K562 (cell line): ENCODE measurements at regions not wholly inside any gene's neighbourhood (a gene's known extent, or its start where the extent isn't known, plus 50 kb on each side); places are given as distances from the start of the nearest gene placed in this dataset.

Experiments
- ATAC-seq: fragments of 200-7000 bp; cut with Tn5 transposase; 3 replicates; pipeline ENCODE4 v1.9.1; 2020; ENCODE audit warnings: moderate library complexity
- BruUV-seq: library from RNA; stranded (reverse); fragments of 400-500 nt; replicated peaks from 2 replicates; lab custom pipeline; 2021; lab: Mats Ljungman, UMichigan
- CTCF ChIA-PET: fragments of 300-600 bp; formaldehyde crosslinking; extraction: SDS; loops from one replicate; lab custom pipeline; 2021; ENCODE audit warnings: low intra/inter-chr PET ratio; lab: Yijun Ruan, JAX
- POLR2A ChIA-PET: fragments of 300-600, 350-650 bp; sonication (Branson Sonifier 250); formaldehyde crosslinking; extraction: SDS; loops from one replicate; lab custom pipeline; 2021; ENCODE audit warnings: antibody characterized with exemption, inconsistent platforms; lab: Yijun Ruan, JAX
- DNase-seq, 4 experiments: peaks; one replicate each; pipeline versions ENCODE4 v3.0.0 to v3.0.0-alpha.2; 2011 to 2018; ENCODE audit warnings: low spot score in 3 of 4, mixed read lengths in 3 of 4; ENCODE audit errors: extremely low read depth in 1 of 4
- FAIRE-seq: peaks from 2 replicates; lab custom pipeline; 2011; peaks lifted over from hg19 to GRCh38; lab: Jason Lieb, UNC
- H2AFZ ChIP-seq: 2 replicates; pipeline ENCODE4 v1.6.0; 2011; ENCODE audit warnings: low read depth, low read length, control low read depth, inconsistent platforms
- H3K27ac ChIP-seq: fragments of 200-600 bp; 3 replicates; pipeline ENCODE4 v1.8.0; 2011; ENCODE audit warnings: low read depth, mild to moderate bottlenecking, control low read depth, inconsistent platforms, low read length, moderate library complexity, mixed read lengths; ENCODE audit errors: extremely low read depth
- H3K27me3 ChIP-seq, 2 experiments: fragments of 300-600 bp in 1 of 2; 2 replicates in 1 of 2; 3 replicates in 1 of 2; pipeline versions ENCODE4 v1.6.0 to v1.8.0; 2011; ENCODE audit warnings: inconsistent platforms in 2 of 2, low read length in 2 of 2, mild to moderate bottlenecking in 1 of 2, mixed read lengths in 1 of 2, moderate library complexity in 1 of 2; ENCODE audit not compliant: control insufficient read depth in 2 of 2, insufficient read depth in 2 of 2
- H3K36me3 ChIP-seq: fragments of 300-600 bp; 3 replicates; pipeline ENCODE4 v1.8.0; 2011; ENCODE audit warnings: mild to moderate bottlenecking, low read length, inconsistent platforms; ENCODE audit not compliant: control insufficient read depth, insufficient read depth
- H3K4me1 ChIP-seq, 2 experiments: fragments of 200-600 bp in 1 of 2; replicated peaks in 1 of 2; 2 replicates in 1 of 2; 3 replicates in 1 of 2; pipeline versions ENCODE4 v1.5.1 to v1.8.0; 2011; ENCODE audit warnings: inconsistent platforms in 2 of 2, low read length in 2 of 2, mild to moderate bottlenecking in 1 of 2, mixed read lengths in 1 of 2, moderate library complexity in 1 of 2; ENCODE audit not compliant: control insufficient read depth in 2 of 2, insufficient read depth in 2 of 2
- H3K4me2 ChIP-seq: 2 replicates; pipeline ENCODE4 v1.6.1; 2011; ENCODE audit warnings: low read length, control low read depth, inconsistent platforms, mixed read lengths; ENCODE audit not compliant: insufficient read depth
- H3K4me3 ChIP-seq: fragments of 200-600 bp; sonication (generic), shearing (Covaris generic); 2 replicates; pipeline ENCODE4 v1.5.1; 2016; ENCODE audit warnings: control low read depth, inconsistent platforms
- H3K79me2 ChIP-seq: fragments of 200-600 bp; 3 replicates; pipeline ENCODE4 v1.8.0; 2011; ENCODE audit warnings: low read length, inconsistent platforms; ENCODE audit not compliant: control insufficient read depth, insufficient read depth
- H3K9ac ChIP-seq, 2 experiments: 2 replicates each; pipeline versions ENCODE4 v1.6.0 to v1.6.1; 2011; ENCODE audit warnings: low read depth in 2 of 2, low read length in 2 of 2, control low read depth in 1 of 2, inconsistent platforms in 1 of 2, mild to moderate bottlenecking in 1 of 2, mixed read lengths in 1 of 2; ENCODE audit not compliant: insufficient read depth in 1 of 2
- H3K9me1 ChIP-seq: one replicate; pipeline ENCODE4 v1.6.0; 2011; ENCODE audit warnings: inconsistent platforms, mild to moderate bottlenecking, low read length, moderate library complexity; ENCODE audit not compliant: control insufficient read depth, insufficient read depth
- H3K9me3 ChIP-seq: replicated peaks from 2 replicates; pipeline ENCODE4 v1.5.1; 2011; ENCODE audit warnings: low read depth, low read length, inconsistent platforms; ENCODE audit not compliant: control insufficient read depth, insufficient read depth
- H4K20me1 ChIP-seq: replicated peaks from 2 replicates; pipeline ENCODE4 v1.6.1; 2011; ENCODE audit warnings: low read length, inconsistent platforms, mixed read lengths; ENCODE audit not compliant: control insufficient read depth, insufficient read depth
- FOXP1 ChIP-seq: sonication (generic); formaldehyde crosslinking; IDR thresholded peaks from 2 replicates; pipeline ENCODE4 v1.8.0; 2022; ENCODE audit warnings: mild to moderate bottlenecking, missing genetic modification reagents
- GABPB1 ChIP-seq: sonication (generic); formaldehyde crosslinking; IDR thresholded peaks from 2 replicates; pipeline ENCODE4 v1.8.0; 2022; ENCODE audit warnings: mild to moderate bottlenecking, missing genetic modification reagents
- HNRNPUL1 ChIP-seq: fragments of 200-400 bp; formaldehyde crosslinking; IDR thresholded peaks from 2 replicates; pipeline ENCODE4 v1.6.1; 2017; ENCODE audit warnings: low read length
- HOXB6 ChIP-seq: fragments of 250-450 bp; sonication (Bioruptor Pico); IDR thresholded peaks from 2 replicates; pipeline ENCODE4 v1.5.1; 2022; ENCODE audit warnings: mild to moderate bottlenecking, borderline replicate concordance
- IRF2 ChIP-seq: sonication (generic); formaldehyde crosslinking; IDR thresholded peaks from 2 replicates; pipeline ENCODE4 v1.8.1; 2022; ENCODE audit warnings: mild to moderate bottlenecking, missing genetic modification reagents
- NCOA4 ChIP-seq: fragments of 450-650 bp; IDR thresholded peaks from 2 replicates; pipeline ENCODE4 v1.6.1; 2018; ENCODE audit warnings: mild to moderate bottlenecking; ENCODE audit not compliant: partially characterized antibody
- ZBTB8A ChIP-seq: fragments of 450-650 bp; IDR thresholded peaks from 2 replicates; pipeline ENCODE4 v1.6.1; 2018; ENCODE audit warnings: mild to moderate bottlenecking, moderate library complexity; ENCODE audit not compliant: partially characterized antibody
- ZNF175 ChIP-seq: fragments of 200-800 bp; sonication (Bioruptor generic); IDR thresholded peaks from 2 replicates; pipeline ENCODE4 v1.6.1; 2016; ENCODE audit warnings: low read depth, mild to moderate bottlenecking, missing genetic modification characterization, missing compliant biosample characterization
- WGBS: fragments of 100-300 bp; shearing (Covaris generic); methylation state at CpG from one replicate; pipeline ENCODE4 v1.1.6; 2016; ENCODE audit warnings: low coverage, mixed read lengths; ENCODE audit not compliant: insufficient coverage; ENCODE audit errors: missing lambda C conversion rate; 5-methylcytosine and 5-hydroxymethylcytosine counted together
- in situ Hi-C: fragments of 300-500 bp; cut with MboI; formaldehyde crosslinking; loops from 4 replicates; pipeline ENCODE4 v1.15.0; 2018; ENCODE audit warnings: inconsistent platforms, mixed read lengths
- intact Hi-C: fragments of 100-400 bp; cut with micrococcal nuclease; formaldehyde crosslinking; loops from 2 replicates; pipeline ENCODE4 v1.14.2; 2022
- TF ChIP-seq, protein P1 (sequence below): fragments of 200-800 bp; sonication (Bioruptor generic); IDR thresholded peaks from 2 replicates; pipeline ENCODE4 v1.6.1; 2016; ENCODE audit warnings: missing genetic modification characterization, missing compliant biosample characterization
- TF ChIP-seq, protein P2 (sequence below): fragments of 250-450 bp; sonication (Bioruptor Pico); IDR thresholded peaks from 2 replicates; pipeline ENCODE4 v1.5.0; 2021
- TF ChIP-seq, protein P3 (sequence below): sonication (generic); formaldehyde crosslinking; IDR thresholded peaks from 2 replicates; pipeline ENCODE4 v1.8.0; 2022; ENCODE audit warnings: mild to moderate bottlenecking, missing genetic modification reagents

DNA sequence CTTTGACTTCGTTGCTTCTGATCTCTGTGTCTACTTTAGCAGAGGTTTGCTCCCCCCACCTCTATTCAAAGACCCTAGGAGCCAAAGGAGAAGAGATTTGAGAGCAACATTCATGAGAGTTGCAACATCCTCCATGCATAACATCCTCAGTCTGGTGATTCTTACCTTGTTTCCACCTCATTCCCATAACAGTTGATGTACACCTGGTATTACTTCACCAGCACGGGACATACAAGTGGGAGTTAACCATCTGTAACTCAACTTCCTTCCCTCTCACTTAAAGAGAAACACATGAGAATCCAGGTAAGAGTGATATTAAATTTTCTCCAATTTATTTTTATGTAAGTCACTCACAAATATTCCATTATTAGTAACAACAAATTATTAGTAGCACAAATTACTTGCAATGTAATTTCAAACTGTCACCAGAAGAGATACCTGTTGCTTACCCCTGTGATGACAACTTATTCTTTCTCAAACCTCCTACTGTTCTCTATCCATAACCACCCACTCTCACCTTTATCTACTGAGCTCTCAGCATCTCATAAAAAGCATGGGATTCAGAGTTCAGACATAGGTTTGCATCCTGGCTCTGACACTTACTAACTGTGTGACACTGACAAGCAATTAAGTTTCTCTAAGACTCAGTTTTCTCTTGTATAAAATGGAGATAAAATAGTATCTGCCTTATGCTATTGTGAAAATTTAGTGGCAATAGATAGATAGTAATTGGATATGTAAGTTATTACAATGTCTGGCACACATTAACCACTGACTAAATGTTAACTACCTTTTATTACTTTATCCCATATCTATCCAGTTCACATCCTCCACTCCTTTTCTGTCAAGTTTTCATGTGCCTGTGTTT lies 184.6 kb upstream of the SRD5A2 start:
- H3K4me3 ChIP-seq = no peak overlapping the region
- ATAC-seq = no peak
- H3K4me1 ChIP-seq = no peaks in the 10 kb centered on the region
- no TSS peak for BruUV-seq
- intact Hi-C loops = no loop called here
- H3K9ac ChIP-seq = no peak overlapping the region
- ChIA-PET POLR2A (interaction anchor here (0.6 kb wide), 1 partner anchor 64 kb away, joined by 3 read pairs; no protein-coding TSS in a partner anchor), CTCF (no interaction called here)
- no peak overlapping the region for H2AFZ ChIP-seq
- H3K27ac ChIP-seq = no peak overlapping the region
- no peak overlapping the region for H3K4me2 ChIP-seq
- in situ Hi-C loops = no loop called here
- no peak for FAIRE-seq
- H3K9me3 ChIP-seq = no peaks in the 10 kb centered on the region
- no peaks in the 10 kb centered on the region for H3K9me1 ChIP-seq
- WGBS = 0% methylated on average over 2 of the region's 2 CpGs
- H3K79me2 ChIP-seq = no peaks in the 10 kb centered on the region
- H4K20me1 ChIP-seq = no peaks in the 10 kb centered on the region
- no peaks in the 10 kb centered on the region for H3K36me3 ChIP-seq
- H3K27me3 ChIP-seq = no peaks in the 10 kb centered on the region; a peak in 1 of 5 replicates
- DNase-seq = no peak
- TF ChIP-seq ZBTB8A (no peak), IRF2 (CRISPR knock-in tag) (no peak), GABPB1 (no peak), ZNF175 (CRISPR knock-in tag) (no peak), HNRNPUL1 (no peak), FOXP1 (CRISPR knock-in tag) (no peak), HOXB6 (no peak), NCOA4 (no peak)
- TF ChIP-seq, protein P1, sequence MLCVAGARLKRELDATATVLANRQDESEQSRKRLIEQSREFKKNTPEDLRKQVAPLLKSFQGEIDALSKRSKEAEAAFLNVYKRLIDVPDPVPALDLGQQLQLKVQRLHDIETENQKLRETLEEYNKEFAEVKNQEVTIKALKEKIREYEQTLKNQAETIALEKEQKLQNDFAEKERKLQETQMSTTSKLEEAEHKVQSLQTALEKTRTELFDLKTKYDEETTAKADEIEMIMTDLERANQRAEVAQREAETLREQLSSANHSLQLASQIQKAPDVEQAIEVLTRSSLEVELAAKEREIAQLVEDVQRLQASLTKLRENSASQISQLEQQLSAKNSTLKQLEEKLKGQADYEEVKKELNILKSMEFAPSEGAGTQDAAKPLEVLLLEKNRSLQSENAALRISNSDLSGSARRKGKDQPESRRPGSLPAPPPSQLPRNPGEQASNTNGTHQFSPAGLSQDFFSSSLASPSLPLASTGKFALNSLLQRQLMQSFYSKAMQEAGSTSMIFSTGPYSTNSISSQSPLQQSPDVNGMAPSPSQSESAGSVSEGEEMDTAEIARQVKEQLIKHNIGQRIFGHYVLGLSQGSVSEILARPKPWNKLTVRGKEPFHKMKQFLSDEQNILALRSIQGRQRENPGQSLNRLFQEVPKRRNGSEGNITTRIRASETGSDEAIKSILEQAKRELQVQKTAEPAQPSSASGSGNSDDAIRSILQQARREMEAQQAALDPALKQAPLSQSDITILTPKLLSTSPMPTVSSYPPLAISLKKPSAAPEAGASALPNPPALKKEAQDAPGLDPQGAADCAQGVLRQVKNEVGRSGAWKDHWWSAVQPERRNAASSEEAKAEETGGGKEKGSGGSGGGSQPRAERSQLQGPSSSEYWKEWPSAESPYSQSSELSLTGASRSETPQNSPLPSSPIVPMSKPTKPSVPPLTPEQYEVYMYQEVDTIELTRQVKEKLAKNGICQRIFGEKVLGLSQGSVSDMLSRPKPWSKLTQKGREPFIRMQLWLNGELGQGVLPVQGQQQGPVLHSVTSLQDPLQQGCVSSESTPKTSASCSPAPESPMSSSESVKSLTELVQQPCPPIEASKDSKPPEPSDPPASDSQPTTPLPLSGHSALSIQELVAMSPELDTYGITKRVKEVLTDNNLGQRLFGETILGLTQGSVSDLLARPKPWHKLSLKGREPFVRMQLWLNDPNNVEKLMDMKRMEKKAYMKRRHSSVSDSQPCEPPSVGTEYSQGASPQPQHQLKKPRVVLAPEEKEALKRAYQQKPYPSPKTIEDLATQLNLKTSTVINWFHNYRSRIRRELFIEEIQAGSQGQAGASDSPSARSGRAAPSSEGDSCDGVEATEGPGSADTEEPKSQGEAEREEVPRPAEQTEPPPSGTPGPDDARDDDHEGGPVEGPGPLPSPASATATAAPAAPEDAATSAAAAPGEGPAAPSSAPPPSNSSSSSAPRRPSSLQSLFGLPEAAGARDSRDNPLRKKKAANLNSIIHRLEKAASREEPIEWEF = no peak
- TF ChIP-seq, protein P2, sequence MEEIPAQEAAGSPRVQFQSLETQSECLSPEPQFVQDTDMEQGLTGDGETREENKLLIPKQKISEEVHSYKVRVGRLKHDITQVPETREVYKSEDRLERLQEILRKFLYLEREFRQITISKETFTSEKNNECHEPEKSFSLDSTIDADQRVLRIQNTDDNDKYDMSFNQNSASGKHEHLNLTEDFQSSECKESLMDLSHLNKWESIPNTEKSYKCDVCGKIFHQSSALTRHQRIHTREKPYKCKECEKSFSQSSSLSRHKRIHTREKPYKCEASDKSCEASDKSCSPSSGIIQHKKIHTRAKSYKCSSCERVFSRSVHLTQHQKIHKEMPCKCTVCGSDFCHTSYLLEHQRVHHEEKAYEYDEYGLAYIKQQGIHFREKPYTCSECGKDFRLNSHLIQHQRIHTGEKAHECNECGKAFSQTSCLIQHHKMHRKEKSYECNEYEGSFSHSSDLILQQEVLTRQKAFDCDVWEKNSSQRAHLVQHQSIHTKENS = no peak
- TF ChIP-seq, protein P3, sequence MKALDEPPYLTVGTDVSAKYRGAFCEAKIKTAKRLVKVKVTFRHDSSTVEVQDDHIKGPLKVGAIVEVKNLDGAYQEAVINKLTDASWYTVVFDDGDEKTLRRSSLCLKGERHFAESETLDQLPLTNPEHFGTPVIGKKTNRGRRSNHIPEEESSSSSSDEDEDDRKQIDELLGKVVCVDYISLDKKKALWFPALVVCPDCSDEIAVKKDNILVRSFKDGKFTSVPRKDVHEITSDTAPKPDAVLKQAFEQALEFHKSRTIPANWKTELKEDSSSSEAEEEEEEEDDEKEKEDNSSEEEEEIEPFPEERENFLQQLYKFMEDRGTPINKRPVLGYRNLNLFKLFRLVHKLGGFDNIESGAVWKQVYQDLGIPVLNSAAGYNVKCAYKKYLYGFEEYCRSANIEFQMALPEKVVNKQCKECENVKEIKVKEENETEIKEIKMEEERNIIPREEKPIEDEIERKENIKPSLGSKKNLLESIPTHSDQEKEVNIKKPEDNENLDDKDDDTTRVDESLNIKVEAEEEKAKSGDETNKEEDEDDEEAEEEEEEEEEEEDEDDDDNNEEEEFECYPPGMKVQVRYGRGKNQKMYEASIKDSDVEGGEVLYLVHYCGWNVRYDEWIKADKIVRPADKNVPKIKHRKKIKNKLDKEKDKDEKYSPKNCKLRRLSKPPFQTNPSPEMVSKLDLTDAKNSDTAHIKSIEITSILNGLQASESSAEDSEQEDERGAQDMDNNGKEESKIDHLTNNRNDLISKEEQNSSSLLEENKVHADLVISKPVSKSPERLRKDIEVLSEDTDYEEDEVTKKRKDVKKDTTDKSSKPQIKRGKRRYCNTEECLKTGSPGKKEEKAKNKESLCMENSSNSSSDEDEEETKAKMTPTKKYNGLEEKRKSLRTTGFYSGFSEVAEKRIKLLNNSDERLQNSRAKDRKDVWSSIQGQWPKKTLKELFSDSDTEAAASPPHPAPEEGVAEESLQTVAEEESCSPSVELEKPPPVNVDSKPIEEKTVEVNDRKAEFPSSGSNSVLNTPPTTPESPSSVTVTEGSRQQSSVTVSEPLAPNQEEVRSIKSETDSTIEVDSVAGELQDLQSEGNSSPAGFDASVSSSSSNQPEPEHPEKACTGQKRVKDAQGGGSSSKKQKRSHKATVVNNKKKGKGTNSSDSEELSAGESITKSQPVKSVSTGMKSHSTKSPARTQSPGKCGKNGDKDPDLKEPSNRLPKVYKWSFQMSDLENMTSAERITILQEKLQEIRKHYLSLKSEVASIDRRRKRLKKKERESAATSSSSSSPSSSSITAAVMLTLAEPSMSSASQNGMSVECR (CRISPR knock-in tag) = no peak
